Stimulated activated effector memory CD8-positive, alpha-beta T cell treated with anti-CD3 and anti-CD28 coated beads, Interleukin-12 subunit alpha, Interleukin-12 subunit beta, amount 100 ng/mL, for 72 hours (primary cell): ENCODE measurements at regions not wholly inside any gene's neighbourhood (a gene's known extent, or its start where the extent isn't known, plus 50 kb on each side); places are given as distances from the start of the nearest gene placed in this dataset.

Source experiments
- ATAC-seq: fragments of 150-1000 bp; cut with Tn5 transposase; 2 replicates; pipeline ENCODE4 v1.10.0; 2021
- DNase-seq, 2 donors: peaks; one replicate each; pipeline ENCODE4 v3.0.0; 2021 to 2022; ENCODE audit warnings: low spot score in 2 of 2
- H3K27ac Mint-ChIP-seq: one replicate; pipeline ENCODE4 v1.8.0; 2022; ENCODE audit warnings: mild to moderate bottlenecking, mixed read lengths
- H3K36me3 Mint-ChIP-seq: one replicate; pipeline ENCODE4 v1.8.0; 2022; ENCODE audit warnings: mild to moderate bottlenecking, mixed read lengths
- H3K4me1 Mint-ChIP-seq: one replicate; pipeline ENCODE4 v1.8.0; 2022; ENCODE audit warnings: mixed read lengths
- H3K4me3 Mint-ChIP-seq: one replicate; pipeline ENCODE4 v1.8.0; 2022; ENCODE audit warnings: mild to moderate bottlenecking, mixed read lengths
- H3K9me3 Mint-ChIP-seq: one replicate; pipeline ENCODE4 v1.8.0; 2022; ENCODE audit warnings: mixed read lengths

DNA sequence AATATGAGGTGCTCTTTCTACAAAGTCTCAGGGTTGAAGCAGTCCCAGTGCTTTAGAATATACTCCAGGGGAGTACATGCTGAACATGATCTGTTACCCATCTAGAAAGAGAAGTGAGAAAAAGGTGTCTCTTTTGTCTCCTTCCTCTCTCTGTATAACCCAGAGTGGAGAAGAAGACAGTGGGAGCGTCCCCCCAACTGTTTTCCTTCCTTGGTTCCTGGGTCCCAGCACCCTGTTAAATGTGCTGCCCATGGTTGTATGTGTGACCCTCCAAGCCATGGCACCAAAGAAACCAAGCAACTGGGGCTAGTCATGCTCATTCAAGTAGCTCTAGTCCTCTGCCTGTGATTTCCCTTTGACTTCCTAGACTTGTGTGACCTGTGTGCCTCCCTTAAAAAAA is 683.7 kb downstream of the TBL1XR1 start:
- Mint-ChIP-seq H3K9me3 (peaks cover 19% of the 10 kb centered on the region), H3K27ac (no peak overlapping the region)

DNA sequence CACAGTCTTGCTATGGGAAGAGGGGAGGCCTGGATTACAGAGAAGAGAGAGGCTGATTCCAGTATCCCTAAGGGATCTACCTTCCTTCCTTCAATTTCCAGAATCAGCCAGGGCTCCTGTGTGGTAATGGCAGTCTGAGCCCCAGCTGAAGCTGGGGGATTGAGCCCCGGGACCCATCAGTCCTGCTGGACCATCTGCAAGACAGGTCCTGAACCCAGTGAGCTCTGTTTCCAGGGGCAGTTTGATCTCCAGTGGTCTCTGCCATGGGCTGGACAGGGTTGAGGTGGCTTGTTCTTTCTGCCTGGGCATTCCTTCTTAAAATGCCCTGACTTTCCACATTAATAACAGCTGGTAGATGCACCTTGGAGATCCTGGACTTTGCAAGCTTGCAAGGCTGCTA is 685.2 kb downstream of the TBL1XR1 start:
- Mint-ChIP-seq H3K9me3 (peaks cover 19% of the 10 kb centered on the region), H3K4me1 (no peaks in the 10 kb centered on the region), H3K4me3 (no peak overlapping the region), H3K36me3 (no peaks in the 10 kb centered on the region), H3K27ac (no peak overlapping the region)
- ATAC-seq (no peak), DNase-seq (no peak)

More for the DNA sequence above, 683.7 kb downstream of the TBL1XR1 start:
- ATAC-seq (no peak), DNase-seq (no peak)
- Mint-ChIP-seq H3K36me3 (no peaks in the 10 kb centered on the region), H3K4me1 (no peaks in the 10 kb centered on the region), H3K4me3 (no peak overlapping the region)

DNA sequence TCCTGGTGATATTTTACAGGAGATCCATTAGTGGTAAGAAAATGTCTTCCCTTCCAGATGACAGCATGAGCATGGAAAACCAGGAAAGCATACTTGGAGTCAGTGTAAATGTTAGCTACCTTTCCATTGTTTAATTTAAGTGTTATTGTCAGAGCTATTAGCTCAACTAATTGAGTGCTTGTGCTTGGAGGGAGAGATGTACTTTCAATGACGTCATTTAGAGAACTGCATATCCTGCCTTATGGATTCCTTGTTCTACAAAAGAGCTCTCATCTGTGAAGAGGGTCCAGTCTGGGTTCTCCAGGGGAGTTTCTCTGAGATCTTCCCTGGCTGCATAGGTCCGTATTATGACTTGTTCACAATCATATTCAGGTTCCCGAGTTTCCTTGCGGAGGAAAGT is 687.2 kb downstream of the TBL1XR1 start:
- Mint-ChIP-seq H3K4me1 (no peaks in the 10 kb centered on the region), H3K4me3 (no peak overlapping the region), H3K27ac (no peak overlapping the region), H3K36me3 (no peaks in the 10 kb centered on the region), H3K9me3 (peaks cover 15% of the 10 kb centered on the region)
- DNase-seq (no peak), ATAC-seq (no peak)

DNA sequence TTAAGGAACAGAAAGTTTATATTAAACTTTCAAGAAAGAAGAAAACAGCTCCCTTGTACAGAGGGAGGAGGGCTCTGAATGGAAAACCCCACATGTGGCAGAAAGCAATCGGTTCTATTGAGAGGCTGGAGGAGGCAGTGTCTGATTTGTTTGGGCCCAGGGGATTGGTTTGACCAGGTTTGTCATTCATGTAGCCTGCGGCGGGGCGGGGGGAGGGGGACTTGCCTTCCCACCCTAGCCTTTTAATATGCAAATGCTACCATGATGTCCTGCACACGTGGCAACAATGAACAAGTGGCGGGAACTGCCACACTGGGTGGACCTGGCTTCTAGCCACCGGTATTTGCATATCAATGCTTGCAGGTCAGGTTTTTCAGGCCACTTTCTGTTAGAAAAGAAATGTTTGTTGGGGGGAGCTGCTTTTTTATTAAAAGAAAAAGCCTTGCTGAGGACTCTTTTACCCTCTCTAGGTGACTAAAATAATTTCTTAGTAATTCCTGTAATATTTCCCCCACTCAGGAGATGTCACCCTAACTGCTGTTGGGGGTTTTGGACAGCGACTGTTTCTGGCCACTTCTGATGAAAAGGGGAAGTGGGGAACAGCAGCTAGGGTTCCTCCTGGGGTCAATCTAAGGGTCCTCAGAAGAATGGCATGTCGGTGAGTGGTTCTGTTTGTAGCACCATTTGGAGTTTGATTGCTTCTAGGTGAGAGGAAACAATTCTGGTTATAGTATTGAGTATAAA is 691.2 kb downstream of the TBL1XR1 start:
- DNase-seq (no peak), ATAC-seq (no peak)
- Mint-ChIP-seq H3K4me1 (no peaks in the 10 kb centered on the region), H3K9me3 (peaks cover 5% of the 10 kb centered on the region), H3K4me3 (no peak overlapping the region), H3K27ac (no peak overlapping the region), H3K36me3 (no peaks in the 10 kb centered on the region)

DNA sequence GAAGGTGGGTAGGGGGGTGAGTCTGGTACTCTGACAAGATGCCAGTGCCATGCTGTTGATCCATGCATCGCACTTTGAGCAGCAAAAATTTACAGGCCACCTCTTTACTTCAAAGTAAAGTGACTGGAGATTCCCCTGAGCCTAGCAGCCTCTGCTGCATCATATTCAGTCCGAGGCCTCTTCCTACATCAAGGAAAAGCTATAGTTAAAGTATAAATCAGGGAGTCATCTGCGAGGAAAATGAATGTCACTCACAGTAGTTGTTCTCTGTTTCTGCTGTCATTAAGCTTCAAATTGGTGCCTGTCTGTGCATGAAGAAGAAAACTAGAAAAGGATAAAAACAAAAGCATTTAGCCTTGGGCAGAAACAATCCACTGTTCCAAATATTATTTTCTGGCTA is 706.2 kb downstream of the TBL1XR1 start:
- no peak for DNase-seq
- no peaks in the 10 kb centered on the region for H3K9me3 Mint-ChIP-seq
- ATAC-seq: no peak
- H3K4me3 Mint-ChIP-seq: no peak overlapping the region
- no peaks in the 10 kb centered on the region for H3K4me1 Mint-ChIP-seq
- H3K27ac Mint-ChIP-seq: no peak overlapping the region
- H3K36me3 Mint-ChIP-seq: no peaks in the 10 kb centered on the region

DNA sequence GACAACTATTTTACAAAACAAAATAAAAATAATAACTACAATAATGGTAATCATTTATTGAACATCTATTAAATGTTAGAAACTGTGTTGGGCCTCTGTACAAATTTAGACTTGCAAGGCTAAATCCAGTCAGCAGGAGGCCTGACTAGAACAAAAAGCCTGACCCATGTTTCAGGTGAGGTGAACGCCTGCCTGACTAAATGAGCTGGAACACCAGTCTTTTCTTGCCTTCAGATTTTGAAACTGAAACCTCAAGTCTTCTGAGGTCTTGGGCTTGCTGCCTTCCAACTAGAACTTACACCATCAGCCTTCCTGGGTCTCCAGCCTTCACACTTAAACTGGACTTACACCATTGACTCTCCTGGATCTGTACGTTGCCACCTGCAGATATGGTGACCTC is 706.9 kb downstream of the TBL1XR1 start:
- DNase-seq (no peak), ATAC-seq (no peak)
- Mint-ChIP-seq H3K27ac (no peak overlapping the region), H3K4me3 (no peak overlapping the region), H3K9me3 (no peaks in the 10 kb centered on the region), H3K4me1 (no peaks in the 10 kb centered on the region), H3K36me3 (no peaks in the 10 kb centered on the region)

DNA sequence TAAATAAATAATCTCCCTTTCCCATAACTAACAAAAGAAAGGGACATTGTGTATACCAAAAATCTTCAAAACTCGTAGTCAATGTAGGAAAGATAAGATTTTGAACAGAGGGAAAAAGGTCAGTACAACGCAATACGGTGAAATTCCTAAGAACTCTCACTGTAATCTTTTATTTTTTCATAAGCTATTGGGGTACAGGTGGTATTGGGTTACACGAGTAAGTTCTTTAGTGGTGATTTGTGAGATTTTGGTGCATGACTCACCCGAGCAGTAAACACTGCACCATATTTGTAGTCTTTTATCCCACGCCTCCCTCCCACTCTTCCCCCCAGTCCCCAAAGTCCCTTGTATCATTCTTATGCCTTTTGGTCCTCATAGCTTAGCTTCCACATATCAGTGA is 718.0 kb downstream of the TBL1XR1 start:
- DNase-seq (no peak), ATAC-seq (no peak)
- Mint-ChIP-seq H3K36me3 (no peaks in the 10 kb centered on the region), H3K4me1 (no peaks in the 10 kb centered on the region), H3K4me3 (no peak overlapping the region), H3K27ac (no peak overlapping the region), H3K9me3 (peaks cover 5% of the 10 kb centered on the region)

DNA sequence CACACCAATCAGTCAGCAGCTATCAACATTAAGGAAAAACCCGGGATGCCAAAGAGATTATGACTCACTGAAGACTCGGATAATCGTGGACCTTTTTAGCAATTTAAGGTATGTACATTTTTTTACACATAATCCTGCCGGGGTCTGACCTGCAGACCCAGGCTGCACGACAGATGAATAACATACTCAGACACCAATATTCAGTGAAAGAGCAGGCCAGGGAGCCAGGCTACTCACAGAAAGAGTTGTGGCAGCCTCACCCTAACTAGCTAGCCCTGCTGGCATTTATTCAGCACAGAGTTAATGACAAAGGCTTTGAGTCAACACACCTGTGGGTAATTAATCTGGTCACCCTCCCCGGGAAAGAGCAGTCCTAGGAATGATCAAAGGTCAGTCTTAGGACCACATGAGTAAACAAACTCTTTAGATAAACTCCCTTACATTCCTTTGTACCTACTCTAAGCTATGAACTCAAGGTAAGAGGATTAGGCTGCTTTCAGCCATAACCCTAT is 727.5 kb downstream of the TBL1XR1 start:
- Mint-ChIP-seq H3K9me3 (no peaks in the 10 kb centered on the region), H3K27ac (no peak overlapping the region), H3K36me3 (no peaks in the 10 kb centered on the region), H3K4me3 (no peak overlapping the region), H3K4me1 (no peaks in the 10 kb centered on the region)
- no peak for DNase-seq
- ATAC-seq: no peak

DNA sequence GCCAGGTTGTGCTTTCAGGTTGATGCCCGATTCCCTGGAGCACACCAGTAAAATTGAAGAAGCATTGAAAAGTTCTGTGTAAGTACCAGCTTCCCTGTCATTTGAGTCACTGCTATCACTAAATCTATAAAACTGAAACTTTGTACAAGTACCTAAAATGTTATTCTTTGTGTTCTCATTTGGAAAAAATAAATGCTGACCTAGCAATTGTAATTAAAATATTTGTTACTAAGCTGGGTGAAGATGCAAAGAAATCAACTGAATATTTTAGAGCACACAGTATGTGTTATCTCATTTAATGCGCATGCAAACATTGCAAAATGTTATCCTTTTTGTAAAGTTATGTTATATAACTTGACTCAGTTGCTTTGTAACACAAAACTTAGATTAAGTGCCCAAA is 733.7 kb downstream of the TBL1XR1 start:
- DNase-seq (no peak), ATAC-seq (no peak)
- Mint-ChIP-seq H3K4me3 (no peak overlapping the region), H3K36me3 (no peaks in the 10 kb centered on the region), H3K9me3 (peaks cover 3% of the 10 kb centered on the region), H3K4me1 (no peaks in the 10 kb centered on the region), H3K27ac (no peak overlapping the region)

DNA sequence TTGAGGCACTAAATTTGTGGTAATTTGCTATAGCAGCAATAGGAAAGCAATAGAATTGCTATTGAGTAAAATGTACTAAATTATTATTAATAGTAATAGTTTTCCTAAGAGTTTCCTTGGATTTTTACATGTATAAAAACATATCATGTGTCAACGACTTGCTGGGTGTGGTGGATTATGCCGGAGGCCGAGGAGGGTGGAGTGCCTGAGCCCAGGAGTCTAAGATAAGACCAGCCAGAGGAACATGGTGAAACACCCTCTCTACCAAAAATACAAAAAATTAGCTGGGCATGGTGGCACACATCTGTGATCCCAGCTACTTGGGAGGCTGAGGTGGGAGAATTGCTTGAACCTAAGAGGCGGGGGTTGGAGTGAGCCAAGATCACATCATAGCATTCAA is 749.9 kb downstream of the TBL1XR1 start:
- H3K4me1 Mint-ChIP-seq: no peaks in the 10 kb centered on the region
- H3K36me3 Mint-ChIP-seq: no peaks in the 10 kb centered on the region
- H3K4me3 Mint-ChIP-seq: no peak overlapping the region
- ATAC-seq (no peak), DNase-seq (no peak)
- H3K27ac Mint-ChIP-seq: no peak overlapping the region
- H3K9me3 Mint-ChIP-seq: peaks cover 10% of the 10 kb centered on the region

DNA sequence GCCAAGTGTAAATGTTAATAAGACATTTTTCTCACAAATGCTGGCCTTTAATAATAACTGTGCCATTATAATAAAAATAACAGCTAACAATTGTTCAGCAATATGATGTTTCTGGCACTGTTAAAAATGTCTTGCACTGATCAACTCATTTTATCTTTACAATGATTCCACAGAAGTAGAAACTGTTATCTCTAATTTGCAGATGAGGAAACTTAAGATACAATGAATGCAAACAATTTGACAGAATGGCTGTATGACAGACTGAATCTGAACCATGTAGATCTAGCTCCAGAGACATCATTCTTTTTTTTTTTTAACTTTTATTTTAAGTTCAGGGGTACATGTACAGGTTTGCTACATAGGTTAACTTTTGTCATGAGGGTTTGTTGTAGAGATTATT is 755.0 kb downstream of the TBL1XR1 start:
- no peak overlapping the region for H3K27ac Mint-ChIP-seq

DNA sequence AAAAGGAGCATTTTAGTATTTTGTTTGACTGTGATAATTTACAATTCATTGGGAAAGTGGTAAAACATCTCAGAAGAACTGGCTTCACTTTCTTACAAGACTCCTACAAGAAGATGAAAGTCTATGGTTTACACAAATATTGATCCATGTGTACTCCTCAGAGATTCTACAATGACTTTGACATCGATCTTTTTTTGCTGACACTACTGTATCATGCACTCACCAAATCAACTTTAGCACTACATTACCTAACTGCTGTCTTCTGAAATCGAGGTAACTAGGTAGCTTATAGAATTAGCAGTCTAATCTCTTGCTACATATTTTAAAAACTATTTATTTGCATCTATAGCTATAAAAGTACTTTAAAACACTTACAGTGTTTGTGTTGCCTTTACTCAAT is 757.6 kb downstream of the TBL1XR1 start:
- ATAC-seq: no peak
- Mint-ChIP-seq H3K27ac (no peak overlapping the region), H3K4me1 (no peaks in the 10 kb centered on the region), H3K36me3 (no peaks in the 10 kb centered on the region), H3K9me3 (peaks cover 6% of the 10 kb centered on the region), H3K4me3 (no peak overlapping the region)
- no peak for DNase-seq

More for the DNA sequence above, 755.0 kb downstream of the TBL1XR1 start:
- H3K4me1 Mint-ChIP-seq: no peaks in the 10 kb centered on the region
- H3K4me3 Mint-ChIP-seq: no peak overlapping the region
- no peaks in the 10 kb centered on the region for H3K36me3 Mint-ChIP-seq
- H3K9me3 Mint-ChIP-seq: peaks cover 6% of the 10 kb centered on the region
- ATAC-seq (no peak), DNase-seq (no peak)

DNA sequence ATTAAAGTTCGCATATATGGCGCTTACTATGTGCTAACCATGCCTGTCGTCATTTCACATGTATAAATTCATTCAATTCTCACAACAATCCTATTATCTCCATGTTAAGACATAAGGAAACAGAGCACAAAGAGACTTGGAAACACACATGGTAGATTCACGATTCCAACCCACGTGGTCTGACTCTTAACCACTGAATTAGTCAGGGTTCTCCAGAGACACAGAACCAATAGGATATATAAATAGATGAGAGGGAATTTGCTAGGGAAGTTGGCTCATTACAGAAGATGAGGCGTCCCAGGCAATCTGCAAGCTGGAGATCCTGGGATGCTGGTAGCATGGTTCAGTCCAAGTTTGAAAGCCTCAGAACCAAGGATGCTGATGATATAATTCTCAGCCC is 765.3 kb downstream of the TBL1XR1 start:
- H3K9me3 Mint-ChIP-seq: peaks cover 10% of the 10 kb centered on the region
- no peak for DNase-seq

DNA sequence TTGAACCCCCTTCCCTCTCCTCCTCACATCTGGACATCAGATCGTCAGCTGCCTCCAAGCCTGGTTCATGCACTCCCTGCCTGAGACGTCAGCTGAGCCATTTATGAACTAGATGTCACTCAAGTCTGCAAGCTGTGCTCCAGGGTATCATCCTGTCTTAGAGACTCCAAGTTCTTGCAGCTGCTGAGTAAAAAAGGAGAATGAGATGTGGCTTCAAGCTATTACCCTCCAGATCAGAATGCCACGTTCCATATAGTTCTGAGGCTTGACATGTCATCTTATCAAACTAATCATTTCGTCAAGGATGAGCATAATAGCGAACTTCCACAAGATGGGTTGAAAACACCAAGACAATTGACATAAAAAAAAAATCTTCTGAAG is 766.3 kb downstream of the TBL1XR1 start:
- no peaks in the 10 kb centered on the region for H3K36me3 Mint-ChIP-seq
- no peak overlapping the region for H3K4me3 Mint-ChIP-seq
- no peak for DNase-seq
- H3K9me3 Mint-ChIP-seq: peaks cover 10% of the 10 kb centered on the region
- no peaks in the 10 kb centered on the region for H3K4me1 Mint-ChIP-seq
- H3K27ac Mint-ChIP-seq: no peak overlapping the region
- ATAC-seq: no peak

More for the DNA sequence above, 765.3 kb downstream of the TBL1XR1 start:
- Mint-ChIP-seq H3K27ac (no peak overlapping the region), H3K36me3 (no peaks in the 10 kb centered on the region), H3K4me3 (no peak overlapping the region), H3K4me1 (no peaks in the 10 kb centered on the region)
- ATAC-seq: no peak

DNA sequence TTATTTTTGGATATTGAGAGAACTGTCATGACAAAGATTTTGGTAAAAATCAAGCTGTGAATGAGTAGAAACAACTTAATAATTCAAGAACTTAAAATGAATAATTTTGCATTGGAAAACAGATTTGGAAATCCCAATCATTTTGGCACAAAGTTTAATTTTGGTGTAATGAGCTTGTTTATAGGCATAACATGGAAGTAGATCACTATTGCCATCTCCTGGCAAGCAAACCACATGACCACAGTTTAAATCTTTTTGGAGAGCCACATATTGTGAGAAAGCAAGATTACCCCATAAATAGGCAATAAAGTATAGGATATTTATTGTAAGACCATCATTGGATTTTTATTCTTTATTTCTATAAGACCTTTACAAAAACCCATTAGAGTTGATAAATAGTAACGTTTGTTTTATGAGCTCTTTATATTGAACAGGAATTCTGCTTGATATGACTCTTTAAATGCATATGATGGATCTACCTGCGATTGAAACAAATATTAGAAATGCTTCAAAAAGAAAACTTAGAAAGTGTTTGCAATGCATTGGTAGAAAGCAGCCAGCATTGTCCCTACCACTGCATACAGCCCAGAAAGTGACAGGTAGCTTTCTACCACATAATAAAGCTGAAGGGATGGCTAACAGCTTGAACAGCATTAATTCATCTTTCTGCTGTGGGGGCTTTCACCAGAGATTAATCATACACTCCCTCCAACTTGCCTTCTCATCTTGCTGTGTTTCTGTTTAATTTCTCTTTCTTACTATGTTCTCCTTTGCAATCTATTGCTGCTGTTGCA is 766.8 kb downstream of the TBL1XR1 start:
- Mint-ChIP-seq H3K27ac (no peak overlapping the region), H3K4me3 (no peak overlapping the region), H3K36me3 (no peaks in the 10 kb centered on the region), H3K4me1 (no peaks in the 10 kb centered on the region), H3K9me3 (peaks cover 10% of the 10 kb centered on the region)
- ATAC-seq (no peak), DNase-seq (no peak)

DNA sequence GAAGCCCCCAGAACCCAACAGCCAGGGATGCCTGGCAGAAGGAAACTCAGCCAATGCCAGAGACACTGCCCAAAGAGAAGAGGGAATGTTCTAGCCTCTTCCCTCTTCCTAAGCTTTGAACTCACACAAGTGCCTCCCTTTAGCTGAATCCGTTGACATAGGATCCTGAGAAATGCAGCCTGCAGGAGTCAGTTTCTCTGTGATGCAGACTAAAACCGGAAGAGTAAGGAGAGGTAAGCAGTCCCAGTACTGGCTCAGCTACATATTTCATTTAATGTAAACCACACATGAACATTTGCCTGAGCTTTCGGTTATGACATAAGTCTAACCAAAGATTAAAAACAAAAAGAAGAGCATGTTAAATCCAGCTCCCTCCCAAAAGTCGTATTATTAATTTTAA is 768.7 kb downstream of the TBL1XR1 start:
- H3K4me1 Mint-ChIP-seq: no peaks in the 10 kb centered on the region
- H3K4me3 Mint-ChIP-seq: no peak overlapping the region

More for the DNA sequence above, 768.7 kb downstream of the TBL1XR1 start:
- Mint-ChIP-seq H3K36me3 (no peaks in the 10 kb centered on the region), H3K27ac (no peak overlapping the region), H3K9me3 (peaks cover 10% of the 10 kb centered on the region)
- DNase-seq (no peak), ATAC-seq (no peak)
